Mucosa of rectum (tissue), 2 donors: ENCODE measurements at regions not wholly inside any gene's neighbourhood (a gene's known extent, or its start where the extent isn't known, plus 50 kb on each side); places are given as distances from the start of the nearest gene placed in this dataset.
"Not testable (repeated sequence)": the region's sequence is repeated elsewhere in the genome, so short reads cannot be mapped to it uniquely, and the experiment has no call there.

ENCODE experiments used
- H3K27ac ChIP-seq, 2 donors: one replicate each; pipeline ENCODE4 v1.7.0; 2013; ENCODE audit warnings: inconsistent platforms in 2 of 2, low read depth in 2 of 2, low read length in 2 of 2
- H3K27me3 ChIP-seq, 2 donors: one replicate each; pipeline ENCODE4 v1.7.0; 2013; ENCODE audit warnings: low read length in 2 of 2; ENCODE audit not compliant: control insufficient read depth in 2 of 2, insufficient read depth in 2 of 2
- H3K36me3 ChIP-seq, 2 donors: one replicate each; pipeline ENCODE4 v1.7.0; 2013; ENCODE audit warnings: low read length in 2 of 2; ENCODE audit not compliant: control insufficient read depth in 2 of 2, insufficient read depth in 2 of 2
- H3K4me1 ChIP-seq, 2 donors: one replicate each; pipeline ENCODE4 v1.7.0; 2013; ENCODE audit warnings: low read length in 2 of 2, mild to moderate bottlenecking in 1 of 2; ENCODE audit not compliant: control insufficient read depth in 2 of 2, insufficient read depth in 2 of 2
- H3K4me3 ChIP-seq, 2 donors: one replicate each; pipeline ENCODE4 v1.7.0; 2013; ENCODE audit warnings: low read length in 2 of 2
- H3K9ac ChIP-seq, 2 donors: one replicate each; pipeline ENCODE4 v1.7.0; 2013; ENCODE audit warnings: low read length in 2 of 2, low read depth in 1 of 2, mild to moderate bottlenecking in 1 of 2
- H3K9me3 ChIP-seq, 2 donors: one replicate each; pipeline ENCODE4 v1.7.0; 2013; ENCODE audit warnings: low read length in 2 of 2; ENCODE audit not compliant: control insufficient read depth in 2 of 2
- donor health status: healthy.
- donor health status: Normal muscosa, but diverticular disease.

DNA sequence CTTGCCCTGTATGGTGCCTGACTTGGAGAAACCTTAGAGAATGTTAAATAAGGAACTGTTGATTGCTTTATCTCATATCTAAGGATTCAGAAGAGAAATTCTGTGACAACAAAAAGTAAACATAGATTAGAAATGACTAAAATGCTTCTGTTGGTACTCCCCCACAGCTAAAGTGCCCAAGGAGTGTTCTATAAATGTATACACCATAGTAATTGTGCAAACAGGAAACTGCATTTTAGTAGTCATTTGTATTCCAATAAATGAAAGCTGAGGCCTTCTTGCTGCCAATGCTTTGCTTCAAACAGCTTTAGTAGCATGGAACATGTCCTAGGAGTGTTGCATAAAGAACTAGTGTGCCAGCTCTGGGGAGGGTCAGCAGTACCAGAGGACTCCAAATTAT is 343.7 kb upstream of the IRAK1BP1 start:
- Histone ChIP-seq H3K9ac (no peak overlapping the region), H3K9me3 (no peaks in the 10 kb centered on the region), H3K4me3 (no peak overlapping the region), H3K4me1 (no peaks in the 10 kb centered on the region), H3K27ac (no peak overlapping the region), H3K27me3 (no peaks in the 10 kb centered on the region), H3K36me3 (no peaks in the 10 kb centered on the region)

DNA sequence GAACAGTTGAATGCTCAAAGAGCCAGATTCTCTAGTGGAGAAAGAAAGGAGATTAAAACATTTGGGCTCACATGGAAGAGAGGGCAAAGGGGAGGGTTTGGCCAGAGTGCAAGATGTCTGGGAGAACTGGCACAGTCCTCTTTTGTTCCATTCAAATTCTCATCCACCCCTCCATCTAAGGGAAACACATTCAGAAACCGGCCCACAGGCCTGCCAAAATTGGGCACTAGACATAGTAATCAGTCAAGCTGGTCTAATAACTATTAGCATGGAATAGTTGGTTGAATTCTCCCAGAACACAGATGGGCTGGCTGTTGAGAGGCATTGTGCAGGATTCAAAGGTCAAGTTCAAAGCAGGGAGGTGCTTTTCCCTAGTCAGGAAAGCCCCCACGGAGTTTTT is 341.4 kb upstream of the IRAK1BP1 start:
- H3K9me3 ChIP-seq: no peaks in the 10 kb centered on the region

GRCh38 chr6:78526432-78526831 is 340.9 kb upstream of the IRAK1BP1 start:
- no peaks in the 10 kb centered on the region for H3K4me1 ChIP-seq
- H3K9me3 ChIP-seq: no peaks in the 10 kb centered on the region
- no peak overlapping the region for H3K4me3 ChIP-seq
- H3K27ac ChIP-seq: no peak overlapping the region
- no peaks in the 10 kb centered on the region for H3K27me3 ChIP-seq
- no peaks in the 10 kb centered on the region for H3K36me3 ChIP-seq
- H3K9ac ChIP-seq: no peak overlapping the region

More for the DNA sequence above, 341.4 kb upstream of the IRAK1BP1 start:
- Histone ChIP-seq H3K27ac (no peak overlapping the region), H3K9ac (no peak overlapping the region), H3K36me3 (no peaks in the 10 kb centered on the region), H3K27me3 (no peaks in the 10 kb centered on the region), H3K4me3 (no peak overlapping the region), H3K4me1 (no peaks in the 10 kb centered on the region)

DNA sequence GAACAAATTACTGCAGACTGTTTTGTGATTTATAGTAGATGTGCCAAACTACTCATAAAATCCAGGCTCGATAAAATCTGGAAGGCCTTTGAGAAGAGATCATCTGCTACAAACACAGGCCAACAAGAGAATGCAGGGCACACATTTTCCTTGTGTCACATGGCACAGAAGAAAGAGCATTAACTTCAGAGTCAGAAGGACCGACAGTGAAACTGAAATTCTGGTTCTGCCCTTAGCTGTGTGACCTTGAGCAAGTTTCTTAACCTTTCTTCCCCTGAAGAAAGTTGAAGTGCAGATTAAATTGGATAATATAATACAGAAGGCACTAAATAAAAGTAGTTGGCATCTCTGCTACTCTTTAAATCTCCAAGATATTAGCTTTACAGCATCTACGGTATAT is 338.4 kb upstream of the IRAK1BP1 start:
- no peak overlapping the region for H3K27ac ChIP-seq
- no peaks in the 10 kb centered on the region for H3K4me1 ChIP-seq

GRCh38 chr6:78530208-78530607 is 337.1 kb upstream of the IRAK1BP1 start:
- no peaks in the 10 kb centered on the region for H3K36me3 ChIP-seq
- H3K4me3 ChIP-seq: no peak overlapping the region
- no peaks in the 10 kb centered on the region for H3K9me3 ChIP-seq
- H3K27ac ChIP-seq: no peak overlapping the region
- no peaks in the 10 kb centered on the region for H3K27me3 ChIP-seq
- no peaks in the 10 kb centered on the region for H3K4me1 ChIP-seq
- H3K9ac ChIP-seq: no peak overlapping the region

More for the DNA sequence above, 338.4 kb upstream of the IRAK1BP1 start:
- H3K9me3 ChIP-seq: no peaks in the 10 kb centered on the region
- no peak overlapping the region for H3K4me3 ChIP-seq
- H3K27me3 ChIP-seq: no peaks in the 10 kb centered on the region
- no peaks in the 10 kb centered on the region for H3K36me3 ChIP-seq
- no peak overlapping the region for H3K9ac ChIP-seq

GRCh38 chr6:78533426-78533825 is 333.9 kb upstream of the IRAK1BP1 start:
- no peak overlapping the region for H3K9ac ChIP-seq
- no peaks in the 10 kb centered on the region for H3K36me3 ChIP-seq
- no peaks in the 10 kb centered on the region for H3K4me1 ChIP-seq
- H3K9me3 ChIP-seq: no peaks in the 10 kb centered on the region
- H3K27me3 ChIP-seq: no peaks in the 10 kb centered on the region
- H3K4me3 ChIP-seq: no peak overlapping the region
- no peak overlapping the region for H3K27ac ChIP-seq

GRCh38 chr6:78533876-78534275 is 333.5 kb upstream of the IRAK1BP1 start:
- H3K27me3 ChIP-seq: no peaks in the 10 kb centered on the region
- no peaks in the 10 kb centered on the region for H3K36me3 ChIP-seq
- no peaks in the 10 kb centered on the region for H3K4me1 ChIP-seq
- no peak overlapping the region for H3K4me3 ChIP-seq
- no peak overlapping the region for H3K27ac ChIP-seq
- no peaks in the 10 kb centered on the region for H3K9me3 ChIP-seq
- no peak overlapping the region for H3K9ac ChIP-seq

- no peaks in the 10 kb centered on the region for H3K9me3 ChIP-seq
- no peak overlapping the region for H3K4me3 ChIP-seq
- no peaks in the 10 kb centered on the region for H3K36me3 ChIP-seq
- H3K4me1 ChIP-seq: no peaks in the 10 kb centered on the region
- H3K27ac ChIP-seq: no peak overlapping the region
- no peaks in the 10 kb centered on the region for H3K27me3 ChIP-seq
- no peak overlapping the region for H3K9ac ChIP-seq
Observed at GRCh38 chr6:78538002-78538401, 329.3 kb upstream of the IRAK1BP1 start.

- H3K9me3 ChIP-seq, H3K4me3 ChIP-seq, H3K36me3 ChIP-seq, H3K9ac ChIP-seq, H3K4me1 ChIP-seq, H3K27me3 ChIP-seq, H3K27ac ChIP-seq: not testable (repeated sequence)
Observed at GRCh38 chr6:78547636-78548035, 319.7 kb upstream of the IRAK1BP1 start.

DNA sequence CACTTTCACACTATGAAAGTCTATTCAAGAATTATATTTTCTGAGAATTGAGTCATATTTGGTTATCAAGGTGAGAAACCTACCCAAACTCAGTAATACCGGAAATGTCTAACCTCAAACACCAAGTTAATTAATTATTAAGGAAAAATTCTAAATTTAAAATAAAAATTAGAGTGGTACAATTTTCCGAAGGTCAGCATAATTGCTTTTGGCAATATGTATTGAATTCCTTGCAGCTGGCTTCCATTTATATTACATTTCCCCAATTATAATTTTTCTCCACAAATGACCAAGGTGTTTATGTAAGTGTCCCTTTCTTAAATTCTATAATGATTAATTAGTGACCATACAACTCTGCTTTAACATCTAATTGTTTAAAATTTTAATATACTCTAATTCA is 316.0 kb upstream of the IRAK1BP1 start:
- Histone ChIP-seq H3K9ac (no peak overlapping the region), H3K27me3 (no peaks in the 10 kb centered on the region), H3K4me1 (no peaks in the 10 kb centered on the region), H3K9me3 (peaks cover 0 to 5% of the 10 kb centered on the region in 2 donors), H3K4me3 (no peak overlapping the region), H3K36me3 (no peaks in the 10 kb centered on the region), H3K27ac (no peak overlapping the region)

GRCh38 chr6:78552435-78552834 is 314.9 kb upstream of the IRAK1BP1 start:
- no peaks in the 10 kb centered on the region for H3K36me3 ChIP-seq
- H3K4me1 ChIP-seq: no peaks in the 10 kb centered on the region
- peaks cover 0 to 5% of the 10 kb centered on the region in 2 donors for H3K9me3 ChIP-seq
- H3K9ac ChIP-seq: no peak overlapping the region
- H3K27me3 ChIP-seq: no peaks in the 10 kb centered on the region
- no peak overlapping the region for H3K4me3 ChIP-seq
- no peak overlapping the region for H3K27ac ChIP-seq
